GM18498 (cell line): ENCODE measurements at regions not wholly inside any gene's neighbourhood (a gene's known extent, or its start where the extent isn't known, plus 50 kb on each side); places are given as distances from the start of the nearest gene placed in this dataset.
"Not testable (repeated sequence)": the region's sequence is repeated elsewhere in the genome, so short reads cannot be mapped to it uniquely, and the experiment has no call there.

Experiments used
- ATAC-seq: cut with Tn5 transposase; IDR thresholded peaks from one replicate; pipeline ENCODE4 v1.9.1; 2021; ENCODE audit warnings: mild to moderate bottlenecking, moderate library complexity; ENCODE audit not compliant: unreplicated experiment

DNA sequence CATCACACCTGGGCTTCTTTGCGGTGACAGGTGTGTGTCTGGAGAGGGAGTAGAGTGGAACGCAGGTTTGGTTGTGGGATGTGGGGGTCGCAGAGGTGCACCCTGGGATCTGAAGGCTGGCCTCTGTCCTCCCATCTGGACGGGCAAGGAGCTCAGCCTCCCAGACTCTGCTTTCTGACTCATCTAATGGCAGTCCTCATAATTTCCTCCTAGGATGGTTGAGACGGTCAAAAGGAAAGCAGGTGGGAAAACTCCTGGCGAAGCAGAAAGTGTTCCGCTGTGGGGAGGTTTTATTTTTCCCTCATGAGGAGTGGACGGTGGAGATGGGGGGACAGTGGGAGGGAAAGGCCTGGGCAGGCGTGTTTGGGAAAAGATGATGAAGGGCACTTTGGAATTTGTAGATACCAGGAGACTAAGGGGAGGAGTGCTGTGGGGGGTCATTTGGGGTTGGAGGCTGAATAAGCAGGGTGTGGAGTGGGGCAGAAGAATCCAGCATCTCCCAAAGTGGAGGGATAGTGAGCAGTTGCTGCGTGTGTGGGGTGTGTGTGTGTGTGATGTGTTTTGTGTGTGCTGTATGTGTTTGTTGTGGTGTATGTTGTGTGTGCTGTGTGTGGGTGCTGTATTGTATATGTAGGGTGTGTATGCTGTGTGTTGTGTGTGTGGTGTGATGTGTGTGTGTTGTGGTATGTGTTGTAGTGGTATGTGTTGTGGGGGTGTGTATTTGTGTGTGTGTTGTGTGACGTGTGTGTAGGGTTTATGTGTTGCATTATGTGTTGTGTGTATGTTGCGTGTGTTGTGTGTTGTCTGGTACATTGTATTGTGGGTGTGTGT is 97.2 kb upstream of the PODXL start:
- no peak for ATAC-seq

- no peak for ATAC-seq
Measured at GRCh38 chr7:131652934-131653333, 96.5 kb upstream of the PODXL start.

DNA sequence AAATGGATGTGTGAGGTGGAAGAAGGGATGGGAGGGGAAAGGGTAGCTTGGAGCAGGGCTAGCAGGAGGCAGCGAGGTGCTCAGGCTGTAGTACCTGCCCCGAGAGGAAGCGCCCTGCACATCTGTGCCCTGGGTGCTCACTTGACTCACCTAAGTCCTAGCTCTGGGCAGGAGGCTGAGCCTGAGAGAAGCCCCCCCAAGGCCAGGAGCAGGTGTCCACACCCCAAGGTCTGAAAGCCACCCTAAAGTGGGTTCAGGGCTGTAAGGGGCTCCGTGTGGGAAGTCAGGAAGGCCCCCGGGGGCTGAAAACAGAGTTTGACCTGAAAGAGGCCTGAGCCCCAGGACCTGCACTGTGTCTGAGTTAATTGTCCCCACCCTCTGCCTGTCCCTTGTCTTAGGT is 95.8 kb upstream of the PODXL start:
- ATAC-seq = no peak

GRCh38 chr7:131649879-131650278 is 93.5 kb upstream of the PODXL start:
- ATAC-seq = no peak

DNA sequence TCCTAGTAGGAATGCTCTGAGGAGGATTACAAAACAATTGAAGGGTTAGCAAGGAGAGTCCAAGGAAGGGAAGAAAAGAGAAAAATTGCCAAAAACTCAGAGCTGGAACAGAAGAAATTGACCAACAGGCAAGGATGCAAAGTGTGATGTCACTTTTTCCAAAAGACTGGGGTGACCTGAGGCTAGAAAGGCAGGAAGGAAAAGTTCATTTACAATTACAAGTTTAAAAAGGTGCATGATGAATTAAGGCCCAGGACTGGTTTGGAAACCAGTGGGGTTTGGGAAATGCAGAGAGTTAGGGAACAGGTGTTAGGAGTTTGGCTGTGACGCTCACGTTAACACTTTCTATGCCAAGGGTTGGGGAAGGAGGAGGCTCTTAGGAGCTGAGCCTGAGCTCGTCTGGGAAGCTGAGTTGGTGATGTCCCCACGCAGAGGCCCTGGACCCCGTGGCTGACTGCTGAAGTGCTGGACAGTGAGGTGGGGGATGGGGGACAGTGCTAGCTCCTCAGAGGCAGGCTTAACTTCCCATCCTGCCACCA is 92.6 kb upstream of the PODXL start:
- ATAC-seq = no peak

DNA sequence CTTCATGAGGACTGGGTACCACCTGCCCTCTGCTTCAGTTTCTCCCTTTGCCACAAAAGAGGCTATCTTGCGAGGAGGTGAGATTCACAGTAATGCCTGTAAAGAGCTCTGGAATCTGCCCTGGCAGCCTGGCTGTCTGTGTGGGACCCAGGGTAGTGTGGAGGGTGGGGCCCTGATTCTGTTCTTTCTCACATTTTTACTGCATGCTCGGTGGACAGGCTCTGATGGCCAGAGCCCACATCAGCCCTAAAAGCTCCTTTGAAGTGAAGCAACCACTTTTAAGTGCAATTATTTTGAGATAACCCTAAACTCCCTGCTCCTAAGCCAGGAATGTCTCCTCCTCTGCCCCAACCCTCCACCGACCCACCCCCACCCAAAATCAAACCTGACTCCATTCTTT is 92.1 kb upstream of the PODXL start:
- ATAC-seq = no peak

GRCh38 chr7:131646203-131646602 is 89.8 kb upstream of the PODXL start:
- ATAC-seq = no peak

DNA sequence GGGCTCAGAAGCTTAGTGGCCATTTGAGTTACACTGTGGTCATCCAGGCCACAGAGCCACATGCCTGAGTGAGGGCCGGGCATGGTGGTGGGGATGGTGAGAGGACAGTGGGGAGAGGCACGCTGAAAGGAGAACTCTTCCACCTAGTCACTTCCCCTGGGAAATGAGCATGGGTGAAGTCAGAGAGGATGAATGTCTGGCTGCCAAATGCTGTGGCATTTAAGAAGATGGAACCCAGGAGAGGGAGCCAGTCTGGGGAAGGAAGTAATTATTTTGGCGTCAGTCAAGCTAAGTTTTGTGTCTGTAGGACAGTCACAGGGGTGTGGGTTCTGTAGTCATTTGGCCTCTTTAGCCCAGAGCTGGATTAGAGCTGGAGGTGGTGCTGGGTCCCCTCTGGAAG is 86.0 kb upstream of the PODXL start:
- no peak for ATAC-seq

DNA sequence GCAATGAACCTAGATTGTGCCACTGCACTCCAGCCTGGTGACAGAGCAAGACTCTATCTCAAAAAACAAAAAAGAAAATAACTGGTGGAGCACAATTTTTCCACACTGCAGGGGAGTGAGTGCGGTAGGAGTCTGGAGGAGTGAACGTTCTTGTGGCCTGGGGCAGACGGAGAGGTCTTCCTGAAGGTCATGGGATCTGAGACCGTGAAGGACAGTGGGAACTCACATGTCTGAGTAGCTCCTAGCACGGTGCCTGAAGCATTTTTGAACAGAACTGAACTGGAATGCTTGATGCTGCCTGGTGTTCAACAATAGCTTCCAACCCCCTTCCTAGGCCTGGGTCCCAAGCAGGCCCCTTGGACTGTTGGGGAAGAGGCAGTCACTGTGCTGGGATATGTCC is 84.3 kb upstream of the PODXL start:
- no peak for ATAC-seq

- ATAC-seq = no peak
Measured at GRCh38 chr7:131638641-131639430, 82.4 kb upstream of the PODXL start.

- no peak for ATAC-seq
Measured at GRCh38 chr7:131637859-131638258, 81.4 kb upstream of the PODXL start.

GRCh38 chr7:131636092-131636491 is 79.7 kb upstream of the PODXL start:
- no peak for ATAC-seq

DNA sequence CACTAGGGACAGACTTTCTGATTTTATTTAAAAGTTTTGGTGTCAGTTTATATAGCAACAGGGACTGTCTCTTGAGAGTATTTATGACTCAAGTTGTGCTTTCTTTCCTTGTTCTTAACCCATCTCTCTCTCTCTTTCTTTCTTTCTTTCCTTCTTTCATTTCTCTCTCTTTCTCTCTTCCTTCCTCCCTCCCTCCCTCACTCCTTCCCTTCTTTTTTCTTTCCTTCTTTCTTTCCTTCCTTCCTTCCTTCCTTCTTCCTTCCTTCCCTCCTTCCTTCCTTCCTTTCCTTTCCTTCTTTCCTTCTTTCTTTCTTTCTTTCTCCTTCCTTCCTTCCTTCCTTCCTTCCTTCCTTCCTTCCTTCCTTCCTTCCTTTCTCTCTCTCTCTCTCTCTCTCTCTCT is 77.8 kb upstream of the PODXL start:
- ATAC-seq = not testable (repeated sequence)

DNA sequence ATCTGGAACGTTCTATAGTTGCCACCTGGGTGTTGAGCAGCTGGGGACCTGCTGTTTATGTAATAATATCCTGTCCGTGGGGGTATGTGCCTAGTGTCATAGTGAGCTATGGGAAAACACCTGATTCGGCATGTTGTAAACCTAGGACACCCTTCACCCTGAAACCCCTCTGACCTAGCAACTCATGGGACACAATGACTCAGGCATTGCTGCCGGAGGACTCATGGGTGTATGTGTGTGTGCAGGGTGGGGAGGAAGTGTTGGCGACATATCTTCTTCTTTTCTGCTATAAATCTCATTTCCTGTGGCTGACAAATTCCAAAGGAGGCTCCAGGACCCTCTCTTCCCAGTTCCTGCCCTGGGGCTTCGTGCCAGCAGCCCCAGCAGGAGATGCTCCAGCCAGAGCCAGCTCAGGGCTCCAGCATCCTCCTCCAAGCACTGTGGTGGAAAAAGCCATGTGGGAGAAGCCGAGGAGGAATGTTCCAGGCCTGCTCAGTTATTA is 77.0 kb upstream of the PODXL start:
- ATAC-seq = no peak

GRCh38 chr7:131630427-131630826 is 74.0 kb upstream of the PODXL start:
- ATAC-seq = no peak

DNA sequence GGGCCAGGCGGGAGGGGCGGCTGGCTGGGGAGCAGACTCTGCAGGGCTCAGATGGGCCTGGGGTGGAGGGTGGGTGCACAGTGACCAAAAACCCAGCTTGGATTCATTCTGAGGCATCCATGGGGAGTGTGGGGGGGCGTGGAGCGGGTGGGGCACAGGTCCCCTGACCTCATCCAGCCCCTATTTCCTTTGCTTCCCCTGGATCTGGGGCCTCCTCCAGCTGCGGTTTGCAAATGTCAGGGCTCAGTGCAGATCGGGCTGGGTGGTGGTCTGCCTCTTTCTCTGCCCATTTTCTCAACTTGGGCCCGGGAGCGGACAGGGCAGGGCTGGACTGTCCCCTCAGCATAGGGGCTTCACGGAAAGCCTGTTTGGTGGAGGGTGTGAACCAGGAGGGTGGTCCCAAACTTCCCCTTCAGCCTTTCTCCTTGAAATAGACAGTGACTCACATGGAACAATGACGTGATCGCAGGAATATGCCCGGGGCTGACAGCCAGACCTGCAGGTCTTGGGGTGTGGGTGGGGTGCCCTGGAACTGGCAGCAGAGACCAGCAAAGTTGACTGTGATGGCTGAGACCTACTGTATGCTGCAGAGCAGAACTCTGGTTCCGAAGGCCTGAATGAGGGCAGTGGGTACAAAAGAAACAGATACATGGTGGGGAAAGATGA is 72.9 kb upstream of the PODXL start:
- ATAC-seq = no peak

GRCh38 chr7:131628634-131629033 is 72.2 kb upstream of the PODXL start:
- no peak for ATAC-seq

DNA sequence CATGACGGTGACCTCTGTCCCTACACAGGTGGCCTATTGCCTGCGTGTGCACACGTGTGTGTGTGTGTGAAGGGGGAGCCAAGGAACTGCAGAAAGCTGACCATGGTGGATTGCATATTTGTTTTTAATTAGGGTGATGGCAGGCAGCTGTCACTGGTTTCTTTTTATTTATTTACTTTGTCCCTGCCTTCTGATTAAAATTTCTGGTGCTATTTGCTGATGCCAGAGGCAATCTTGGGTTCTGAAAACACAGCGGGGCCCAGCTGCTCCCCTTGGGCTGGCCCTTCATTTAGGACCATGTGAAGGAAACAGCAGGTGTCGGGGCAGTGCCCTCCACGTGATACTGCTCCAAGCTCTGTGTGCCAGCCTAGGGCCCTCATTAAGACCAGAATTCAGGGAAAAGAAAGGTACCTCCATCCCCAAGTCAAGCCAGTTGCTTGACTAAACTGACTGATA is 71.3 kb upstream of the PODXL start:
- no peak for ATAC-seq

DNA sequence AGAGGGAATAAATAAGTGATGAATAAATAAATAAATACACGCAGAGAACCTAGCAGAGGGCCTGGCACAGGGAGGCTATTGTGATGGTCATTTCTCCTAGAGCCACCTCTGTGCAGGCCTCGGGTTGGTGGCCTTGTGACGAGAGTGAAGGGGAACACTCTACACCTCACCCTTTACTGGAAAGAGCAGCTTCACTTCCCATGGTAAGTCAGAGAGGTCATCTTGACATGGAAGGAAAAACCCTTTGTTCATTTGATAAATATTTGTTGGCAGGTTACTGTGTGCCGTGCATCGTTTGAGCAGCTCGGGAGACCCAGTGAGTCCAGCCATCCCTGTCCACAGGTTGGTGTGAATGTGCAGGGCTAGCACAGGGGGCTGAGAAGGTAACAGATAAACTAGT is 70.2 kb upstream of the PODXL start:
- no peak for ATAC-seq

- no peak for ATAC-seq
Measured at GRCh38 chr7:131625817-131626372, 69.5 kb upstream of the PODXL start.

- not testable (repeated sequence) for ATAC-seq
Measured at GRCh38 chr7:131625345-131625744, 68.9 kb upstream of the PODXL start.
